Spleen (tissue), 7 donors: ENCODE measurements at regions not wholly inside any gene's neighbourhood (a gene's known extent, or its start where the extent isn't known, plus 50 kb on each side); places are given as distances from the start of the nearest gene placed in this dataset.

Source experiments
- POLR2A ChIP-seq, 3 donors: fragments of 450-650 bp; IDR thresholded peaks; one replicate each; pipeline ENCODE4 v1.5.1; 2017; ENCODE audit warnings: antibody characterized with exemption in 3 of 3, mild to moderate bottlenecking in 1 of 3
- POLR2AphosphoS5 ChIP-seq, 3 donors: sonication (generic); formaldehyde crosslinking; IDR thresholded peaks; one replicate each; pipeline ENCODE4 v1.5.1; 2017; ENCODE audit warnings: antibody characterized with exemption in 3 of 3
- TF ChIP-seq, protein P1 (sequence below), 11 experiments: fragments of 200-600 bp in 7 of 11; fragments of 450-650 bp in 4 of 11; sonication (generic) in 4 of 11; IDR thresholded peaks in 8 of 11; conservative IDR thresholded peaks in 3 of 11; 1 replicate in 7 of 11; 2 replicates in 4 of 11; pipeline versions ENCODE4 v1.4.0 to v1.8.0; 2016 to 2021; ENCODE audit warnings: antibody characterized with exemption in 11 of 11, inconsistent platforms in 4 of 11, mild to moderate bottlenecking in 1 of 11
- donor health status: DM: no; HTN: no; CAD: no; lungs with moderate emphysema.
- donor health status: DM: no; HTN: no; CAD: no.
- donor health status: DM: no; HTN: no; CAD: no.

DNA sequence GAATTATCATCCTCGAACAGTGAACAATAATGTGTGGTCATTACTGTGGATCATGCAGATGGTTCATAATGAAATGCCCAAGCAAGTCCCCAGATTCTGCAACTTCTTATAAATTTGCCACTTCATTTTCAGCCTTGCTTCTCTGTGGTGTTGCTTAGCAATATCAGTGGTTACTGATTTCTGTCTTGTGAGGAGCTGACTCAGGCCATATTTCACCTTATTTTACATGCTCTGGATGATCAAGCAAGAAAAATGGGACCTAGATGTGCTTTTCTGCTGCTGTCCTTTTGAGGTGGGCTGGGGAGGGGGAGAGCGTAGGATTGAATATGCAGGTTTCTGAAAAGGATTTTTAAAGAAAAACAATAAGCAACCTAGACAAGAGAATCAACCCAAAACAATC is 188.3 kb downstream of the SLC24A2 start:
- TF ChIP-seq, protein P1, sequence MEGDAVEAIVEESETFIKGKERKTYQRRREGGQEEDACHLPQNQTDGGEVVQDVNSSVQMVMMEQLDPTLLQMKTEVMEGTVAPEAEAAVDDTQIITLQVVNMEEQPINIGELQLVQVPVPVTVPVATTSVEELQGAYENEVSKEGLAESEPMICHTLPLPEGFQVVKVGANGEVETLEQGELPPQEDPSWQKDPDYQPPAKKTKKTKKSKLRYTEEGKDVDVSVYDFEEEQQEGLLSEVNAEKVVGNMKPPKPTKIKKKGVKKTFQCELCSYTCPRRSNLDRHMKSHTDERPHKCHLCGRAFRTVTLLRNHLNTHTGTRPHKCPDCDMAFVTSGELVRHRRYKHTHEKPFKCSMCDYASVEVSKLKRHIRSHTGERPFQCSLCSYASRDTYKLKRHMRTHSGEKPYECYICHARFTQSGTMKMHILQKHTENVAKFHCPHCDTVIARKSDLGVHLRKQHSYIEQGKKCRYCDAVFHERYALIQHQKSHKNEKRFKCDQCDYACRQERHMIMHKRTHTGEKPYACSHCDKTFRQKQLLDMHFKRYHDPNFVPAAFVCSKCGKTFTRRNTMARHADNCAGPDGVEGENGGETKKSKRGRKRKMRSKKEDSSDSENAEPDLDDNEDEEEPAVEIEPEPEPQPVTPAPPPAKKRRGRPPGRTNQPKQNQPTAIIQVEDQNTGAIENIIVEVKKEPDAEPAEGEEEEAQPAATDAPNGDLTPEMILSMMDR (IDR thresholded peaks at IDR 0.05 in 8 of 11, conservative IDR thresholded peaks at IDR 0.05 in 3 of 11) = no peak
- no peak for TF ChIP-seq POLR2A (IDR thresholded peaks at IDR 0.05)
- no peak for TF ChIP-seq POLR2AphosphoS5 (IDR thresholded peaks at IDR 0.05)
